Karpas-422 (cell line): ENCODE measurements at regions not wholly inside any gene's neighbourhood (a gene's known extent, or its start where the extent isn't known, plus 50 kb on each side); places are given as distances from the start of the nearest gene placed in this dataset.

Experiments
- DNase-seq: peaks from one replicate; pipeline ENCODE4 v3.0.0-alpha.2; 2015
- H2AFZ ChIP-seq: fragments of 200-600 bp; sonication (generic); 2 replicates; pipeline ENCODE4 v1.6.1; 2014; ENCODE audit warnings: antibody characterized with exemption, low read length, mixed read lengths
- H3K27ac ChIP-seq: fragments of 200-600 bp; sonication (generic); 2 replicates; pipeline ENCODE4 v1.5.1; 2014; ENCODE audit warnings: mild to moderate bottlenecking, low read length, moderate library complexity
- H3K27me3 ChIP-seq: fragments of 200-600 bp; sonication (generic); 2 replicates; pipeline ENCODE4 v1.6.1; 2014; ENCODE audit warnings: low read length, mixed read lengths
- H3K36me3 ChIP-seq: fragments of 200-600 bp; sonication (generic); 2 replicates; pipeline ENCODE4 v1.6.1; 2014; ENCODE audit warnings: low read length, mixed read lengths; ENCODE audit not compliant: insufficient read depth
- H3K4me1 ChIP-seq: fragments of 200-600 bp; sonication (generic); 2 replicates; pipeline ENCODE4 v1.6.1; 2014; ENCODE audit warnings: mild to moderate bottlenecking, low read length, mixed read lengths
- H3K4me2 ChIP-seq: fragments of 200-600 bp; sonication (generic); 2 replicates; pipeline ENCODE4 v1.6.1; 2014; ENCODE audit warnings: low read length, low read depth, mild to moderate bottlenecking; ENCODE audit not compliant: poor library complexity, severe bottlenecking
- H3K4me3 ChIP-seq: fragments of 200-600 bp; sonication (generic); 2 replicates; pipeline ENCODE4 v1.5.1; 2014; ENCODE audit warnings: mild to moderate bottlenecking, antibody characterized with exemption, low read length, mixed read lengths
- H3K79me2 ChIP-seq: fragments of 200-600 bp; sonication (generic); 2 replicates; pipeline ENCODE4 v1.6.1; 2014; ENCODE audit warnings: mild to moderate bottlenecking, low read length, mixed read lengths
- H3K9ac ChIP-seq: fragments of 200-600 bp; sonication (generic); 2 replicates; pipeline ENCODE4 v1.6.0; 2014; ENCODE audit warnings: low read length
- H3K9me2 ChIP-seq: fragments of 200-600 bp; sonication (generic), shearing (Covaris generic); replicated peaks from 2 replicates; pipeline ENCODE4 v1.6.0; 2014; ENCODE audit warnings: mild to moderate bottlenecking, low read length, moderate library complexity; ENCODE audit not compliant: insufficient read depth
- H3K9me3 ChIP-seq: fragments of 300-700, 200-600 bp; sonication (generic); 2 replicates; pipeline ENCODE4 v1.6.1; 2014; ENCODE audit warnings: low read length, mixed read lengths
- H4K20me1 ChIP-seq: fragments of 200-600 bp; sonication (generic); 2 replicates; pipeline ENCODE4 v1.6.1; 2014; ENCODE audit warnings: mild to moderate bottlenecking, antibody characterized with exemption, low read length, low read depth; ENCODE audit not compliant: insufficient read depth

DNA sequence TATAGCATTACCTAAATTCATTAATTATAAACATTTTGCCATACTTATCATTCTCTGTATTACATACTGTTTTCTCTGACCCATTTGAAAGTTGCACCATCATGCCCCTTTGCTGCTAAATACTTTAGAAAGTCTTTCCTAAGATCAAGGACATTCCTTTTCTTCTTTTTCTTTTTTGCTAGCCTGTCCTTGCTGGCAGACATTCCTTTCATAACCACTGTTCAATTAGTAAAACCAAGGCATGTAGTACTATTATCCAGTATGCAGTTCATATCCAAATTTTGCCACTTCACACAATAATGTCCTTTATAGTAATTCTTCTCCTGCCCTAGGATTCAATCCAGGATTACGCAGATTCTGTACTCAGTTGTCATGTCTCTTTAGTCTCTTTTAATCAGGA is 321.0 kb upstream of the C2CD4B start:
- Histone ChIP-seq H3K9me2 (no peaks in the 10 kb centered on the region), H3K9ac (no peak overlapping the region), H2AFZ (no peak overlapping the region), H3K79me2 (no peaks in the 10 kb centered on the region), H3K27ac (no peak overlapping the region), H4K20me1 (no peaks in the 10 kb centered on the region), H3K4me3 (no peak overlapping the region), H3K27me3 (no peaks in the 10 kb centered on the region), H3K9me3 (no peaks in the 10 kb centered on the region), H3K4me2 (no peak overlapping the region), H3K36me3 (no peaks in the 10 kb centered on the region), H3K4me1 (no peaks in the 10 kb centered on the region)
- no peak for DNase-seq

DNA sequence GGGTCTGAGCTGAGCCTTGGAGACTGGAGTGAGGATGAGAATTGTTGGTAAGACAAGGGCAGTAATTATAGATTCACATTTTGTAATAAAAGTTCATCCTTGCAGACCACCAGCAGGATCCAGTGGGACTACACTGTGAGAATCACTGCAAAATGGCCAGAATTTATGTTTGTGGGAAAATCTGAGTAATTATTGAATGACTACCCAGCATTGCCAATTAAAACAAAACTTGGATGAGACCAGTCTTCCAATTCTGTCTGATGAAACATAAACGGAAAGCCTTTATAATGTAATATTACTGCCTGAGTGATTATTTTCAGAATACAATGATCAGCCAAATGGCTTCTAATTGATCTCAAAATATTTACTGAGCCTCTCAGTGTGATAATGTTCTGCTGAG is 323.3 kb upstream of the C2CD4B start:
- Histone ChIP-seq H3K4me1 (no peaks in the 10 kb centered on the region), H3K4me2 (no peak overlapping the region), H3K36me3 (no peaks in the 10 kb centered on the region), H3K9ac (no peak overlapping the region), H3K27me3 (no peaks in the 10 kb centered on the region), H3K79me2 (no peaks in the 10 kb centered on the region), H3K9me2 (no peaks in the 10 kb centered on the region), H3K27ac (no peak overlapping the region), H2AFZ (no peak overlapping the region), H3K4me3 (no peak overlapping the region), H3K9me3 (no peaks in the 10 kb centered on the region), H4K20me1 (no peaks in the 10 kb centered on the region)
- no peak for DNase-seq

- no peaks in the 10 kb centered on the region for H3K9me2 ChIP-seq
- no peaks in the 10 kb centered on the region for H4K20me1 ChIP-seq
- no peaks in the 10 kb centered on the region for H3K79me2 ChIP-seq
- H2AFZ ChIP-seq: no peak overlapping the region
- H3K36me3 ChIP-seq: no peaks in the 10 kb centered on the region
- no peak for DNase-seq
- H3K4me1 ChIP-seq: no peaks in the 10 kb centered on the region
- no peak overlapping the region for H3K4me2 ChIP-seq
- H3K9me3 ChIP-seq: no peaks in the 10 kb centered on the region
- H3K9ac ChIP-seq: no peak overlapping the region
- no peaks in the 10 kb centered on the region for H3K27me3 ChIP-seq
- H3K27ac ChIP-seq: no peak overlapping the region
- no peak overlapping the region for H3K4me3 ChIP-seq
These were observed 326.6 kb upstream of the C2CD4B start for GRCh38 chr15:62491642-62492041.

GRCh38 chr15:62492900-62493299 is 327.8 kb upstream of the C2CD4B start:
- DNase-seq: no peak
- H2AFZ ChIP-seq: no peak overlapping the region
- H3K4me3 ChIP-seq: no peak overlapping the region

GRCh38 chr15:62494197-62494596 is 329.1 kb upstream of the C2CD4B start:
- no peak overlapping the region for H3K4me2 ChIP-seq
- no peaks in the 10 kb centered on the region for H3K9me3 ChIP-seq
- H3K9me2 ChIP-seq: no peaks in the 10 kb centered on the region
- no peaks in the 10 kb centered on the region for H3K36me3 ChIP-seq
- H3K27ac ChIP-seq: no peak overlapping the region
- H2AFZ ChIP-seq: no peak overlapping the region
- no peaks in the 10 kb centered on the region for H3K4me1 ChIP-seq
- H4K20me1 ChIP-seq: no peaks in the 10 kb centered on the region
- no peak overlapping the region for H3K9ac ChIP-seq
- H3K4me3 ChIP-seq: no peak overlapping the region
- DNase-seq: no peak
- H3K79me2 ChIP-seq: no peaks in the 10 kb centered on the region
- H3K27me3 ChIP-seq: no peaks in the 10 kb centered on the region

More at GRCh38 chr15:62492900-62493299, 327.8 kb upstream of the C2CD4B start:
- Histone ChIP-seq H3K9me2 (no peaks in the 10 kb centered on the region), H3K27me3 (no peaks in the 10 kb centered on the region), H3K4me1 (no peaks in the 10 kb centered on the region), H3K27ac (no peak overlapping the region), H3K9ac (no peak overlapping the region), H3K36me3 (no peaks in the 10 kb centered on the region), H3K79me2 (no peaks in the 10 kb centered on the region), H4K20me1 (no peaks in the 10 kb centered on the region), H3K9me3 (no peaks in the 10 kb centered on the region), H3K4me2 (no peak overlapping the region)

DNA sequence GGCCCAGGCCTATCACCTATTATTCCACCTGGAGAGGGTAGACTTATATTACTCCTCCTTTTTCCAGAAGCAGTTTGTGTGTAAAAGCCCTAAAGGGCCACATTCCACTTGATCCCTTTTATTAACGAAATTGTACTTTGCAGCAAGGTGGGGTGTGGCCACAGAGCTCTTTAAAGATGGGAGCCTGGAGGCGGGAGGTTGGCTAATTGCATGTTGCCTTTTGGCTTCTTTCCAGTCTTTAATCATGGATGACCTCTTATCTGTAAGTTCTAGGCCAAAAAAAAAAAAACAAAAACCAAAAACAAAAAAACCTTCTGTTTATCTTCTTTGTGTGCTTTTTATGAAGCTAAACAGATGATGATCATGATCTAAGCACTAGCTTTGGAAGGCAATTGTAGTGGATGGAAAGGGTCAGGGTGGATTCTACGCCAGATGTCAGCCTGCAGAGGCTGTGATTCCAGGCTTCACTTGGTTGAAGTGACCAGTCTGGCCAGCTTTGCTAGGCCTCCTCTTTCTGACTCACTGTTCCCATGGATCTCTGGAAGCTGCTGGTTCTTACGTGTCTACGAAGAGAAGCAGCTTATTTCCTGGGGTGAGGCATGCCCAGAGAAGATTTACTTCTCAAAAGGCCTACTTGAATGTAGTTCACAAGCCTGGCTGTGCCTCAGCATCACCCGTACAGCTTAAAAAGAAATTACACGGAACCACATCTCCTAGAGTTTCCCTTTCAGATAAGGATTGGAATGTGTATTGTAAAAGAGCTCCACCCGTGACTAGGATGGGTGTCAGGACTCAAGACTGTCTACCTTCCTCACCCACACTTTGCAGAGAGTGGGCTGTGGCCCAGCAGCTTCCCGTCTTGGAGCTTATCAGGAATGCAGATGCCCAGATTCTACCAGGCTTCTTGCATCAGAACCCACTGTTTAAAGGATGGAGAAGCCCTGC is 330.9 kb upstream of the C2CD4B start:
- Histone ChIP-seq H3K4me3 (no peak overlapping the region), H3K27ac (no peak overlapping the region), H2AFZ (no peak overlapping the region), H3K9me3 (no peaks in the 10 kb centered on the region), H3K36me3 (no peaks in the 10 kb centered on the region), H3K9me2 (no peaks in the 10 kb centered on the region), H3K4me1 (no peaks in the 10 kb centered on the region), H4K20me1 (no peaks in the 10 kb centered on the region), H3K27me3 (no peaks in the 10 kb centered on the region), H3K79me2 (no peaks in the 10 kb centered on the region), H3K4me2 (no peak overlapping the region), H3K9ac (no peak overlapping the region)
- DNase-seq: no peak

- Histone ChIP-seq H3K4me2 (no peak overlapping the region), H3K9me2 (no peaks in the 10 kb centered on the region), H2AFZ (no peak overlapping the region), H3K9me3 (no peaks in the 10 kb centered on the region), H3K4me3 (no peak overlapping the region), H3K79me2 (no peaks in the 10 kb centered on the region), H3K36me3 (no peaks in the 10 kb centered on the region), H3K4me1 (no peaks in the 10 kb centered on the region), H3K9ac (no peak overlapping the region), H4K20me1 (no peaks in the 10 kb centered on the region), H3K27me3 (no peaks in the 10 kb centered on the region), H3K27ac (no peak overlapping the region)
- DNase-seq: no peak
These were observed 332.3 kb upstream of the C2CD4B start for GRCh38 chr15:62497356-62497755.

- H3K4me1 ChIP-seq: no peaks in the 10 kb centered on the region
- no peak for DNase-seq
- no peaks in the 10 kb centered on the region for H3K9me2 ChIP-seq
These were observed 333.2 kb upstream of the C2CD4B start for GRCh38 chr15:62498278-62498677.

More at GRCh38 chr15:62498278-62498677, 333.2 kb upstream of the C2CD4B start:
- Histone ChIP-seq H3K9me3 (no peaks in the 10 kb centered on the region), H3K27ac (no peak overlapping the region), H3K36me3 (no peaks in the 10 kb centered on the region), H3K9ac (no peak overlapping the region), H4K20me1 (no peaks in the 10 kb centered on the region), H3K4me3 (no peak overlapping the region), H3K79me2 (no peaks in the 10 kb centered on the region), H3K4me2 (no peak overlapping the region), H3K27me3 (no peaks in the 10 kb centered on the region), H2AFZ (no peak overlapping the region)
